HepG2 (cell line): ENCODE measurements at regions not wholly inside any gene's neighbourhood (a gene's known extent, or its start where the extent isn't known, plus 50 kb on each side); places are given as distances from the start of the nearest gene placed in this dataset.

Experiments used
- ARID5B ChIP-seq: IDR thresholded peaks from 2 replicates; pipeline ENCODE4 v1.4.0; 2020; ENCODE audit warnings: mild to moderate bottlenecking, missing genetic modification reagents
- BCL3 ChIP-seq: sonication (generic); formaldehyde crosslinking; IDR thresholded peaks from 2 replicates; pipeline ENCODE4 v1.5.1; 2020; ENCODE audit warnings: mild to moderate bottlenecking, missing genetic modification reagents, moderate library complexity
- MXI1 ChIP-seq: IDR thresholded peaks from 3 replicates; pipeline ENCODE4 v1.6.1; 2012; ENCODE audit warnings: low read depth, low read length, inconsistent platforms, borderline replicate concordance
- POLR2A ChIP-seq, 2 experiments: IDR thresholded peaks; 2 replicates each; pipeline ENCODE4 v1.6.1; 2011; ENCODE audit warnings: low read depth in 2 of 2, low read length in 2 of 2, mild to moderate bottlenecking in 1 of 2, moderate library complexity in 1 of 2; ENCODE audit not compliant: insufficient read depth in 1 of 2
- POLR2AphosphoS5 ChIP-seq: IDR thresholded peaks from 2 replicates; pipeline ENCODE4 v1.6.1; 2012; ENCODE audit warnings: low read depth, low read length
- PRDM4 ChIP-seq: sonication (generic); formaldehyde crosslinking; IDR thresholded peaks from 2 replicates; pipeline ENCODE4 v1.9.0; 2021; ENCODE audit warnings: missing genetic modification reagents, borderline replicate concordance
- SNRNP70 ChIP-seq: fragments of 200-400 bp; formaldehyde crosslinking; IDR thresholded peaks from 2 replicates; pipeline ENCODE4 v1.6.1; 2017; ENCODE audit warnings: mild to moderate bottlenecking, low read depth, low read length, moderate library complexity
- YY1 ChIP-seq: IDR thresholded peaks from 2 replicates; pipeline ENCODE4 v1.6.1; 2011; ENCODE audit warnings: low read length, low read depth, moderate library complexity, mild to moderate bottlenecking; ENCODE audit not compliant: insufficient read depth, insufficient replicate concordance
- ZNF768 ChIP-seq: sonication (generic); formaldehyde crosslinking; IDR thresholded peaks from 2 replicates; pipeline ENCODE4 v1.4.0; 2020; ENCODE audit warnings: missing genetic modification reagents
- ZNF839 ChIP-seq: sonication (generic); formaldehyde crosslinking; IDR thresholded peaks from 2 replicates; pipeline ENCODE4 v1.4.0; 2020; ENCODE audit warnings: missing genetic modification reagents, mild to moderate bottlenecking, borderline replicate concordance
- ZNF891 ChIP-seq: sonication (generic); formaldehyde crosslinking; IDR thresholded peaks from 2 replicates; pipeline ENCODE4 v1.5.0; 2020; ENCODE audit warnings: mild to moderate bottlenecking, missing genetic modification reagents
- ZSCAN12 ChIP-seq: sonication (generic); formaldehyde crosslinking; IDR thresholded peaks from 2 replicates; pipeline ENCODE4 v1.9.0; 2021; ENCODE audit warnings: mild to moderate bottlenecking, missing genetic modification reagents

GRCh38 chr18:25729072-25729471, 361.3 kb downstream of the SS18 start:
- TF ChIP-seq POLR2A (IDR thresholded peaks at IDR 0.05; ENCODE audit: insufficient read depth in 1 of 2, low read depth in 2 of 2, low read length in 2 of 2) = no peak
- no peak for TF ChIP-seq ZNF891 (CRISPR knock-in tag)
- TF ChIP-seq YY1 = no peak
- no peak for TF ChIP-seq BCL3 (CRISPR knock-in tag)
- TF ChIP-seq PRDM4 (CRISPR knock-in tag) = no peak
- TF ChIP-seq ARID5B (CRISPR knock-in tag) = no peak
- TF ChIP-seq ZSCAN12 (CRISPR knock-in tag) = no peak
- TF ChIP-seq MXI1 = no peak
- no peak for TF ChIP-seq SNRNP70
- no peak for TF ChIP-seq ZNF839 (CRISPR knock-in tag)
- TF ChIP-seq POLR2AphosphoS5 = no peak
- no peak for TF ChIP-seq ZNF768 (CRISPR knock-in tag)
